NCI-H345 (cell line): ENCODE measurements at regions not wholly inside any gene's neighbourhood (a gene's known extent, or its start where the extent isn't known, plus 50 kb on each side); places are given as distances from the start of the nearest gene placed in this dataset.

Experiments used
- DNase-seq: peaks from one replicate; lab custom pipeline; 2025; lab: John Stamatoyannopoulos, UW

DNA sequence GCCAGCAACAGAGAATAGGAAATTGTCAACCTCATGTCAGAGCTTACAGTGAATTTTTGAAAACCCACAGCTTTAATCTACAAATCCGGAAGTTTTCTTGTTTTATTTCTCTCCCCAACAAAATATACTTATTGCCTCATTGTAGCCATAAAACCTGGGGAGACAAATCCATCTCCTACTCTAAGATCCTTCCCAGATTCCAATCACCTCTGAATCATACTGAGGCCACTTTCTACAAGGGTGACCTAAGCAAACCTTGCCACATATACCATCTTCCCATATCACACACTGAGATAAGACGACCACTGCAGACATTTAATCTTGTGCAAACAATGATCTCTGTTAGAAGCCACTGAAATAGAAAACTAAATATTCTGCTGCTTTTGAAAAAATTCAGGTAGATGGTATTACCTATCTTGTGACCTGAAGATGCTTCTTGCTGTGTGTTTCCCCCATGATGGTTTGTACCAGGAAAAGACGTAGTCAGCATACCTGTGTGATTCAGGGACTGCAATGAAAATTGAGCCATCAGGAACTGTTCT is 171.5 kb upstream of the DUSP10 start:
- DNase-seq, result no peak

- DNase-seq, result no peak
Observed at GRCh38 chr1:221912230-221912629, 170.3 kb upstream of the DUSP10 start.

DNA sequence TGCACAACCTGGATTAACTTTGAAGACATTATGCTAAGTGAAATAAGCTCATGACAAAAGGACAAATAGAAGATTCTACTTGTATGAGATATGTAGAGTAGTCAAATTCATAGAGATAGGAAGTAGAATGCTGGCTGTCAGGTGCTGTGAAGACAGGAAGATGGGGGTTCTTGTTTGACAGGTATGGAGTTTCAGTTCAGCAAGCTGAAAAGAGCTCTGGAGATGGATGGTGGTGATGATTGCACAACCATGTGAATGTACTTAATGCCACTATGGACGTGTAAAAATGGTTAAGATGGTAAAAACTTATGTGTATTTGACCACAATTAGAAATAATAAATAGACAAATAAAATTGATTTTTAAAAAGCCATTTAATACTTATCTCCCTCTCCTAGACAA is 169.8 kb upstream of the DUSP10 start:
- DNase-seq, result no peak

DNA sequence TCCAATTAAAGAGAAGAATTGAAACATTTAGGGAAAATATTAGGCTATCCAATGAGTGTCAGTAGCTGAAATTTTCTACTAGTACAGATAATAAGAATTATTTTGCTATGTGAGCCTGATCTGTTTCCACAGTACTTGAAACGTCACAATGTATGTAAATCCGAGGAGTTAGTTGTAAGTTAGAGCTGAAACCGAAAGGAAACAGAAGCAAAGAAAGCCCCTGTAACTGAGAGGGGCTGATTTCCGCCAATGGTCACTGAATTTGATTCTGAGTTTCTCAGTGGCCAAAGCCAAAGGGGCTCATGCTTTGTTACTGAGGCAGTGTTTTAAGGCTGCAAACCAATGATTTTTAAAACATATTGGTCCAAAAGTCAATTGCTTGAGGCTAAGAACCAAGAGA is 168.3 kb upstream of the DUSP10 start:
- DNase-seq, result no peak

DNA sequence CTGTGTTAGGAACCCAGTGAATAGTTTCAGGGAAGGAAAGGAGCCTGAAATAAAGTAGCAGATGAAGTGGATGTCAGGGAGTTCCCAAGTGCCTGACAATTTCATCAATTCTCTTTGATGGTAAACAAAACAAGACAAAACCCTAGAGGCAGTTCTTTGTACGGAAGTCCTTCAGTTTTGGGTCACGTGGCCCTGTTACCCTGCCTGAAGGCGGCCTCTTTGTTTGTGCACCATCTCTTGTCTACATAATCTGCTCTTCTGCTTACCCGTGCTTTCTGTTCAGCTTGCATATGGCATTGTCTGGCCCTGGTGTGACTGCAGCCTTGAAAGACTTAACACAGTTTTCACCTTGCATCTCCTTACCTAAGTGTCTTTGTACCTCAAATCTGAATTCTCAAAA is 166.7 kb upstream of the DUSP10 start:
- DNase-seq, result peak; percentile 82

GRCh38 chr1:221907166-221907932 is 165.5 kb upstream of the DUSP10 start:
- DNase-seq, result no peak

DNA sequence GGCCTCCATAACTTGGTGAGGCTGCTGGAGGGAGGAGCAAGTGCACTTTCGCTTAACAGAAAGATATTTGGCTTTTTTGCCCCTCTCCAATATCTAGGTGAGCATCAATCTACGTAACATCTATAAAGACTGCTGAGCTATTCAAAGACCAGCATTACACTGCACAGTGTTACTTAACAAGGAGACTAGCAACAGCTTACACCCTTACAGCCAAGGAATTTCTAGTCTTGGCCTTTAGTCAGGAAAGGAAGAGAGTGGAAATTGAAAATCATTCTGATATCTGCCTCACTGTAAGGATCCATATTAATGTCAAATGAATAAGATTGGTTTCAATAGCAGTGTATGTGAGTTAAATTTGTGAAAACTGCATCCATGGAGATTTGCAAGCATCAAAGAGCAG is 163.9 kb upstream of the DUSP10 start:
- no peak for DNase-seq

GRCh38 chr1:221904319-221904718 is 162.4 kb upstream of the DUSP10 start:
- DNase-seq, result no peak

GRCh38 chr1:221903594-221903993 is 161.7 kb upstream of the DUSP10 start:
- DNase-seq, result no peak

GRCh38 chr1:221902961-221903360 is 161.1 kb upstream of the DUSP10 start:
- no peak for DNase-seq

GRCh38 chr1:221900678-221901077 is 158.8 kb upstream of the DUSP10 start:
- no peak for DNase-seq

DNA sequence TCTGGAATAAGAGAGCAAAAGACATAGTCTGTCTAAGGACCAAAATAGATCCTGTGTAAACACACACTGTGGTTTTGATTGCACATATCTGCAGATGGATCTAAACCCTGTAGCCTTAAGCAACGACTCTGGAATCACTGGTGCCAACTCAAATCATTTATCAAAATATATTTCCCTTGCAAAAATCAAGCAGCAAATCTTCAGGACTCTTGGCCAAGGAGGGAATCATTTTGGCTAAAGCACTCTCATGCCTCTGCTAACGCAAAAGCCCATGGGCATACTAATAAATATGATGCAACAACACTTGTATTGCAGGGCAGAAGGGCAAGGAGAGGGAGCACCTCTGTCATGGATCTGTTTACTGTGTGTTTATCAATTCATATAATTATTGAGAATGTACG is 155.4 kb upstream of the DUSP10 start:
- no peak for DNase-seq

- no peak for DNase-seq
Observed at GRCh38 chr1:221892301-221892830, 150.5 kb upstream of the DUSP10 start.

DNA sequence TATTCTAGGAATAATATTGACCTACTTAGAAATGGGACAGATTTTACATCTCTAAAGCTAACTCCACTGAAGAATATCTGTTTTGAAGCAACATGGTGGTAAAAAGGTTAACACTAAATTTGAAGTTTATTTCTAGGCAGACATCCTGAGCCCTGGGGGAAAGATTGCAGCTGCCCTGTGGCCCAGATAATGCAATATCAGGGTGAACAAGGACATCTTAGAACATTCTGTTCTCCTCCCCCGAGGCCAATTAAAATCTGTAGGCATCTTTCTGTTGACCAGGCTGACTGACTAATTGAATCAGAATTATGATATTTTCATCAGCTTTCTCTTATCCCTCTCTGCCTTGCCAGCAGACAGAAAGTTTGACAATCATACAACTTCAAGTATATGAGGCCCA is 149.8 kb upstream of the DUSP10 start:
- DNase-seq, result no peak

DNA sequence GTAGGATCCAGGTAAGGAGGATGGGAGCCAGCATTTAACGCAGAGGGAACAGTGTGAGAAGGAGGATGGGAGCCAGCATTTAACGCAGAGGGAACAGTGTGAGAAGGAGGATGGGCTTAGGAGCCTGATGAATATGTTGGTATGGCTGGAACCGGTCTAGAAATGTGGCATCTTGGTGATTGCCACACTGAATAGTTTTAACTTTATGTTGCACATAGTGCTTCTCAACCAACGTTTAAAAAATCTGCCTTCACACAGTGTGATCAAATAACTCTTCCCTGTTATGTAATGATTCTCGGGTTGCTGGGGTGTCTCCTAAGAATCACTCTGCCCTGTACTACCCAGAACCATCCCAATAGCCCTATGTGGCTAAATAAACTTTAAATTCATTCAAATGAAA is 146.9 kb upstream of the DUSP10 start:
- no peak for DNase-seq

GRCh38 chr1:221888218-221888617 is 146.3 kb upstream of the DUSP10 start:
- DNase-seq, result no peak

GRCh38 chr1:221887758-221888157 is 145.9 kb upstream of the DUSP10 start:
- DNase-seq, result no peak

- no peak for DNase-seq
Observed at GRCh38 chr1:221887415-221887746, 145.5 kb upstream of the DUSP10 start.

GRCh38 chr1:221886743-221887414 is 145.0 kb upstream of the DUSP10 start:
- no peak for DNase-seq

DNA sequence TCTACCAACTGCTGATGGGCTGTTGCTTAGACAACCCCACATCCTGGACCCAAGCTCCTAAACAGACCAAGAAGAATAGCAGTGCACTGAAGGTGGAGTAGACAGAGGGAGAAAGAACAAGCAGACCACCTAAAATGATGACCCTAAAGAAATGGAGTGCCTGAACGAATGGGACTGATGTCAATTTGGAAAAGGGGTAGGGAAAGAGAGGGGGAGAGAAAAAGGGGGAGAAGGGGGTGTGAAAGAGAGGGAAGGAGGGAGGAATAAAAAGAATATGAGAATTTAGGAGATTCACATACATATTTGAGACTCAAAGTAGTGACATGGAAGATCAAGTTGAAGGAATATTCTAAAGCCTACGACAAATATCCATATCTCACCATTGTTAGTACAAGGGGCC is 144.4 kb upstream of the DUSP10 start:
- no peak for DNase-seq

DNA sequence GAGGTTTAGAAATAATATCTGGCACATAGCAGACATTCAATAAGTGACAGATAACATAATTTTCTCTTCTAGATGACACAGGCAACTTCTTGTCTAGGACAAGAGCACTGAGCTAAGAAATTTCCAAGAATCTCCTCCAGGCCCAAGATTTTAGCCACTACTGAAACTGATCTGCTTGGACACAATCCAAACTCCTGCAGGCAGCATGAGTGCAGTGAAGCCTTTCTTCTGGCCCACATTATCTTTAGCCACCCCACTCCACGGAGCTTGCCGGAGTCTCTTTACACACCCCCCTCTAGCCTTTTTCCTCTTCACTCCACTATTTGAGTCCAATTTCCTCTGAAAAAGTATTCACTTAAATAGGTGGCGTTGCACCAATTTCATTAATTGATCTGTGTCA is 142.9 kb upstream of the DUSP10 start:
- DNase-seq, result no peak

DNA sequence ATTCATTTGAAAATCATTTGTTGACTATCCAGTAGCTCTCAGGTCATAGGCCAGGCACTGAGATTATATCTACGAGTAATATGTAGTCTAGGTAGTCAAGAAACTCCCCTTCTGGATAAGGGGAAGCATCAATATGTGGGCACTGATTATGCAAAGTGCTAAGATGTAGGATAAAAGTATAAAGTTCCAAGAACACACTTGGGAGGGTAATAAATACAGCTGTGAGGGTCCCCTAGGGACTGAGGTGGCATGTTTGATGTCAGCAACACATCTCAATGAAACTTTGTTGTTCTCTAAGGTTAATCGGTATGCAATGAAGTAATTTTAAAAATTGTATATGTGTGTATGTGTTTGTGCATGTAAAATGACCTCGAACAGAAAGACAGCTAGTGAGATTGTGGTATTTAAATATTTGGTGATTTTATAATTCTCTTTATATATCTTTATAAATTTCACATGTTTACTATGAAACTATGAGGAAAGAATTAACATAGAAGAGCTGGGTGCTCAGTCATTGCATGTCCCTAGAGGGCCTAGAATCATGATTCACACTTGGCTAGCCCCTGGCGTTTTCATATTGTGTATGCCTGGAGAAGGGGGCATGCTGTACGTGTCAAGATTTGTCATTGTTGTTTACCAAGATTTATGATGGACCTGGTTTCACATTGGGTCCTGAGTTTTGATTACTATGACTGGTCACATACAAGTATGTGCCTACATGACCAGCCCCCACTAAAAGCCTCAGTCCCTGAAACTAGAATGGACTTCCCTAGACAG is 140.1 kb upstream of the DUSP10 start:
- DNase-seq, result no peak

DNA sequence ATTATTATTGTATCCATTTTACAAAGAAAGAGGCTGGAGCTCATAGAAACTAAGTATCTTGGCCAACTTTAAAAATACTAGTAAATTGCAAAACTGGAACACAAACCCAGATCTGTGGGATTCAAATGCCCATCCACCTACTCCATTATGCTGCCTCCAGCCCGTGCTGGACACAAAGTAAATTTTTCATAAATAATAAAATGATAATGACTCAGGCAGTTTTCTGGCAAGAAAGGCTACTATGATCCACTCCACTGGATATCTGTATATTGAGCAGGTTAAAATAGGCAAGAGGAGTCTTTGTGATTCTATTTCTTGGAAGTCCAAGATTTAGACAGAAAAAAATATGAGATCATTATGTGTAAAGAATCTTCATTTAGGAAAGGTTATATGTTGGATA is 138.3 kb upstream of the DUSP10 start:
- no peak for DNase-seq
